ENCODE measurements at regions not wholly inside any gene's neighbourhood (a gene's known extent, or its start where the extent isn't known, plus 50 kb on each side); places are given as distances from the start of the nearest gene placed in this dataset.

- Histone ChIP-seq H3K27me3 (replicated peaks; ENCODE audit: insufficient read depth) (no peaks in the 10 kb centered on the region), H3K4me3 (no peak overlapping the region), H3K36me3 (no peaks in the 10 kb centered on the region), H3K4me1 (ENCODE audit: control insufficient read depth in 1 of 2, low read depth in 2 of 2) (no peaks in the 10 kb centered on the region), H3K9me3 (no peaks in the 10 kb centered on the region), H3K27ac (no peak overlapping the region)
- ATAC-seq (ENCODE audit: insufficient number of reproducible peaks, low FRiP score, low read depth) (no peak), DNase-seq (ENCODE audit: low spot score) (no peak)
- TF ChIP-seq, protein P1, sequence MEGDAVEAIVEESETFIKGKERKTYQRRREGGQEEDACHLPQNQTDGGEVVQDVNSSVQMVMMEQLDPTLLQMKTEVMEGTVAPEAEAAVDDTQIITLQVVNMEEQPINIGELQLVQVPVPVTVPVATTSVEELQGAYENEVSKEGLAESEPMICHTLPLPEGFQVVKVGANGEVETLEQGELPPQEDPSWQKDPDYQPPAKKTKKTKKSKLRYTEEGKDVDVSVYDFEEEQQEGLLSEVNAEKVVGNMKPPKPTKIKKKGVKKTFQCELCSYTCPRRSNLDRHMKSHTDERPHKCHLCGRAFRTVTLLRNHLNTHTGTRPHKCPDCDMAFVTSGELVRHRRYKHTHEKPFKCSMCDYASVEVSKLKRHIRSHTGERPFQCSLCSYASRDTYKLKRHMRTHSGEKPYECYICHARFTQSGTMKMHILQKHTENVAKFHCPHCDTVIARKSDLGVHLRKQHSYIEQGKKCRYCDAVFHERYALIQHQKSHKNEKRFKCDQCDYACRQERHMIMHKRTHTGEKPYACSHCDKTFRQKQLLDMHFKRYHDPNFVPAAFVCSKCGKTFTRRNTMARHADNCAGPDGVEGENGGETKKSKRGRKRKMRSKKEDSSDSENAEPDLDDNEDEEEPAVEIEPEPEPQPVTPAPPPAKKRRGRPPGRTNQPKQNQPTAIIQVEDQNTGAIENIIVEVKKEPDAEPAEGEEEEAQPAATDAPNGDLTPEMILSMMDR (IDR thresholded peaks at IDR 0.05), result no peak
These were observed 270.7 kb downstream of the HAUS1 start for GRCh38 chr18:46374850-46375249.

- Histone ChIP-seq H3K27ac (no peak overlapping the region), H3K9me3 (no peaks in the 10 kb centered on the region), H3K4me1 (ENCODE audit: control insufficient read depth in 1 of 2, low read depth in 2 of 2) (no peaks in the 10 kb centered on the region), H3K27me3 (replicated peaks; ENCODE audit: insufficient read depth) (no peaks in the 10 kb centered on the region), H3K4me3 (no peak overlapping the region), H3K36me3 (no peaks in the 10 kb centered on the region)
- ATAC-seq (ENCODE audit: insufficient number of reproducible peaks, low FRiP score, low read depth) (no peak), DNase-seq (ENCODE audit: low spot score) (no peak)
- TF ChIP-seq, protein P1 (IDR thresholded peaks at IDR 0.05), result no peak
These were observed 273.4 kb downstream of the HAUS1 start for GRCh38 chr18:46377557-46377956.

- Histone ChIP-seq H3K9me3 (no peaks in the 10 kb centered on the region), H3K36me3 (no peaks in the 10 kb centered on the region), H3K27ac (no peak overlapping the region), H3K4me3 (no peak overlapping the region), H3K4me1 (ENCODE audit: control insufficient read depth in 1 of 2, low read depth in 2 of 2) (no peaks in the 10 kb centered on the region), H3K27me3 (replicated peaks; ENCODE audit: insufficient read depth) (no peaks in the 10 kb centered on the region)
- DNase-seq (ENCODE audit: low spot score) (no peak), ATAC-seq (ENCODE audit: insufficient number of reproducible peaks, low FRiP score, low read depth) (no peak)
- TF ChIP-seq, protein P1 (IDR thresholded peaks at IDR 0.05), result no peak
These were observed 274.1 kb downstream of the HAUS1 start for GRCh38 chr18:46378126-46378863.

GRCh38 chr18:46378864-46379207 lies 274.7 kb downstream of the HAUS1 start:
- Histone ChIP-seq H3K4me1 (ENCODE audit: control insufficient read depth in 1 of 2, low read depth in 2 of 2) (no peaks in the 10 kb centered on the region), H3K27ac (no peak overlapping the region), H3K36me3 (no peaks in the 10 kb centered on the region), H3K9me3 (no peaks in the 10 kb centered on the region), H3K27me3 (replicated peaks; ENCODE audit: insufficient read depth) (no peaks in the 10 kb centered on the region), H3K4me3 (no peak overlapping the region)
- TF ChIP-seq, protein P1 (IDR thresholded peaks at IDR 0.05), result no peak
- ATAC-seq (ENCODE audit: insufficient number of reproducible peaks, low FRiP score, low read depth) (no peak), DNase-seq (ENCODE audit: low spot score) (no peak)

GRCh38 chr18:46379323-46379950 lies 275.3 kb downstream of the HAUS1 start:
- DNase-seq (ENCODE audit: low spot score), result no peak
- Histone ChIP-seq H3K36me3 (no peaks in the 10 kb centered on the region), H3K4me1 (ENCODE audit: control insufficient read depth in 1 of 2, low read depth in 2 of 2) (no peaks in the 10 kb centered on the region), H3K4me3 (no peak overlapping the region), H3K27ac (no peak overlapping the region), H3K27me3 (replicated peaks; ENCODE audit: insufficient read depth) (no peaks in the 10 kb centered on the region), H3K9me3 (no peaks in the 10 kb centered on the region)
- TF ChIP-seq, protein P1 (IDR thresholded peaks at IDR 0.05), result no peak
- ATAC-seq (ENCODE audit: insufficient number of reproducible peaks, low FRiP score, low read depth), result no peak
